Hematopoietic multipotent progenitor cell treated with erythropoietin and hydrocortisone succinate and interleukin-3 and kit ligand, for 4 days (in vitro differentiated cells): ENCODE measurements at regions not wholly inside any gene's neighbourhood (a gene's known extent, or its start where the extent isn't known, plus 50 kb on each side); places are given as distances from the start of the nearest gene placed in this dataset.
"Not testable (repeated sequence)": the region's sequence is repeated elsewhere in the genome, so short reads cannot be mapped to it uniquely, and the experiment has no call there.

ENCODE experiments used
- DNase-seq: peaks from one replicate; pipeline ENCODE4 v3.0.0-alpha.2; 2015

GRCh38 chr1:232859216-232859615, 54.0 kb downstream of the MAP10 start:
- DNase-seq: no peak

- no peak for DNase-seq
Measured at GRCh38 chr1:232861107-232861506, 55.9 kb downstream of the MAP10 start.

GRCh38 chr1:232863544-232864275, 58.5 kb downstream of the MAP10 start:
- DNase-seq: no peak

GRCh38 chr1:232865102-232865931, 60.1 kb downstream of the MAP10 start:
- no peak for DNase-seq

- peak; percentile 57 for DNase-seq
Measured at GRCh38 chr1:232868793-232869491, 63.7 kb downstream of the MAP10 start.

GRCh38 chr1:232871291-232871969, 66.2 kb downstream of the MAP10 start:
- not testable (repeated sequence) for DNase-seq

GRCh38 chr1:232872284-232872683, 67.1 kb downstream of the MAP10 start:
- no peak for DNase-seq

GRCh38 chr1:232872738-232873137, 67.5 kb downstream of the MAP10 start:
- no peak for DNase-seq

GRCh38 chr1:232873412-232873811, 68.2 kb downstream of the MAP10 start:
- DNase-seq: no peak

GRCh38 chr1:232873931-232874330, 68.7 kb downstream of the MAP10 start:
- DNase-seq: no peak

- no peak for DNase-seq
Measured at GRCh38 chr1:232875536-232875935, 70.3 kb downstream of the MAP10 start.

GRCh38 chr1:232876506-232877364, 71.5 kb downstream of the MAP10 start:
- no peak for DNase-seq

- no peak for DNase-seq
Measured at GRCh38 chr1:232877365-232878028, 72.3 kb downstream of the MAP10 start.

- no peak for DNase-seq
Measured at GRCh38 chr1:232878086-232878485, 72.3 kb upstream of the NTPCR start.

- DNase-seq: peak; percentile 55
Measured at GRCh38 chr1:232880354-232880753, 70.1 kb upstream of the NTPCR start.

GRCh38 chr1:232883992-232884661, 66.3 kb upstream of the NTPCR start:
- DNase-seq: no peak

GRCh38 chr1:232886271-232886670, 64.1 kb upstream of the NTPCR start:
- no peak for DNase-seq

GRCh38 chr1:232890340-232890943, 60.0 kb upstream of the NTPCR start:
- DNase-seq: peak; percentile 18

- DNase-seq: peak; percentile 79
Measured at GRCh38 chr1:232891071-232891470, 59.3 kb upstream of the NTPCR start.

- DNase-seq: peak; percentile 31
Measured at GRCh38 chr1:232891656-232892317, 58.6 kb upstream of the NTPCR start.
